DOHH2 (cell line): ENCODE measurements at regions not wholly inside any gene's neighbourhood (a gene's known extent, or its start where the extent isn't known, plus 50 kb on each side); places are given as distances from the start of the nearest gene placed in this dataset.

Source experiments
- H3F3A ChIP-seq: fragments of 200-600 bp; sonication (generic), shearing (Covaris generic); 2 replicates; pipeline ENCODE4 v1.6.0; 2016; ENCODE audit warnings: antibody characterized with exemption, mild to moderate bottlenecking; ENCODE audit not compliant: control insufficient read depth, insufficient read depth
- H3K27ac ChIP-seq: fragments of 200-600 bp; sonication (generic); 2 replicates; pipeline ENCODE4 v1.5.1; 2014; ENCODE audit warnings: low read depth, mild to moderate bottlenecking, low read length, moderate library complexity
- H3K27me3 ChIP-seq: fragments of 200-600 bp; sonication (generic); 2 replicates; pipeline ENCODE4 v1.6.1; 2014; ENCODE audit warnings: mild to moderate bottlenecking, low read length, mixed read lengths; ENCODE audit not compliant: control insufficient read depth
- H3K36me3 ChIP-seq: fragments of 200-600 bp; sonication (generic); 2 replicates; pipeline ENCODE4 v1.6.1; 2014; ENCODE audit warnings: mild to moderate bottlenecking, low read length, moderate library complexity, mixed read lengths; ENCODE audit not compliant: control insufficient read depth
- H3K4me1 ChIP-seq: fragments of 200-600 bp; sonication (generic); 2 replicates; pipeline ENCODE4 v1.6.1; 2014; ENCODE audit warnings: mild to moderate bottlenecking, low read length, mixed read lengths; ENCODE audit not compliant: control insufficient read depth
- H3K4me2 ChIP-seq: fragments of 200-600 bp; sonication (generic); 2 replicates; pipeline ENCODE4 v1.6.0; 2014; ENCODE audit warnings: mild to moderate bottlenecking, low read length, moderate library complexity
- H3K4me3 ChIP-seq: fragments of 200-600 bp; sonication (generic); 2 replicates; pipeline ENCODE4 v1.5.1; 2014; ENCODE audit warnings: mild to moderate bottlenecking, low read length, mixed read lengths
- H3K79me2 ChIP-seq: fragments of 200-600 bp; sonication (generic); 2 replicates; pipeline ENCODE4 v1.6.1; 2014; ENCODE audit warnings: mild to moderate bottlenecking, low read length, mixed read lengths; ENCODE audit not compliant: control insufficient read depth
- H3K9me2 ChIP-seq: fragments of 200-600 bp; sonication (generic); replicated peaks from 2 replicates; pipeline ENCODE4 v1.6.1; 2014; ENCODE audit warnings: mild to moderate bottlenecking, low read length, mixed read lengths; ENCODE audit not compliant: control insufficient read depth
- H3K9me3 ChIP-seq: fragments of 200-600 bp; sonication (generic); 2 replicates; pipeline ENCODE4 v1.6.1; 2014; ENCODE audit warnings: antibody characterized with exemption, low read length, mixed read lengths; ENCODE audit not compliant: control insufficient read depth, insufficient read depth
- H4K20me1 ChIP-seq: fragments of 200-600 bp; sonication (generic); 2 replicates; pipeline ENCODE4 v1.6.0; 2014; ENCODE audit warnings: low read depth, mild to moderate bottlenecking, antibody characterized with exemption, low read length, moderate library complexity; ENCODE audit not compliant: control insufficient read depth, insufficient read depth
- EZH2phosphoT487 ChIP-seq: fragments of 200-600 bp; sonication (generic); IDR thresholded peaks from 2 replicates; pipeline ENCODE4 v1.6.1; 2017; ENCODE audit warnings: borderline replicate concordance, mild to moderate bottlenecking, antibody characterized with exemption, low read length, moderate library complexity, mixed read lengths
- TF ChIP-seq, protein P1 (sequence below): fragments of 200-600 bp; sonication (generic); IDR thresholded peaks from one replicate; pipeline ENCODE4 v1.5.1; 2014; ENCODE audit warnings: antibody characterized with exemption, mild to moderate bottlenecking, low read depth, low read length; ENCODE audit not compliant: poor library complexity, severe bottlenecking

DNA sequence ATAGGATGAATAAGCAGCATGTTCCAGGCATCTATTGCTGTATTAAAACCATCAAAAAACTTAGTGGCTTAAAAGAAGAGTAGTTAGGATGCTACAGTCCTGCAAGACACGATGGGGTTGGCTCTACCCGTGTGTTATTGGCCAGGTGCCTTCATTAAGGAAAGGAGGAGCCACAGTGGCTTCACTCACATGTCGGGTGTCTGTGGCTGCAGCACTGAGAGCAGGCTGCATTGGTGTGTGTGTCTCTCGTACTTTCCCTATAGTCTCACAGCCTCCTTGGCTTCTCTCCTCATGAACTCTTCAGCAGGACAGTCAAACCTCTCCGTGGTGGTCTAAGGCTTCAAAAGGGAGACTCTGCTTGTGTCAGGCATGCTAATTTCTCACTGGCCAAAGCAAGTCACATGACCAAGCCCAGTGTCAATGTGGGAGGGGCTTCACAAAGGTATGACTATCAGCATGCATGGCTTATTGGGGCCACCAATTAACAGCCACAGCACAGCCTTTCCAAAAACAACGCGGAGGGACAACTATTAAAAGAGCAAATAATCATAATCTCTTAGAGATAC is 402.8 kb downstream of the KIF16B start:
- no peaks in the 10 kb centered on the region for H3K27me3 ChIP-seq
- H3K4me1 ChIP-seq = no peaks in the 10 kb centered on the region
- no peaks in the 10 kb centered on the region for H3K36me3 ChIP-seq
- H3K4me3 ChIP-seq = no peak overlapping the region
- no peak overlapping the region for H3K4me2 ChIP-seq
- no peaks in the 10 kb centered on the region for H4K20me1 ChIP-seq
- no peaks in the 10 kb centered on the region for H3F3A ChIP-seq
- H3K9me2 ChIP-seq = no peaks in the 10 kb centered on the region
- no peaks in the 10 kb centered on the region for H3K79me2 ChIP-seq
- TF ChIP-seq EZH2phosphoT487 = no peak
- H3K9me3 ChIP-seq = 0 out of 2 replicates have a peak, but pooled peaks cover 2% of the 10 kb centered on the region
- H3K27ac ChIP-seq = no peak overlapping the region

DNA sequence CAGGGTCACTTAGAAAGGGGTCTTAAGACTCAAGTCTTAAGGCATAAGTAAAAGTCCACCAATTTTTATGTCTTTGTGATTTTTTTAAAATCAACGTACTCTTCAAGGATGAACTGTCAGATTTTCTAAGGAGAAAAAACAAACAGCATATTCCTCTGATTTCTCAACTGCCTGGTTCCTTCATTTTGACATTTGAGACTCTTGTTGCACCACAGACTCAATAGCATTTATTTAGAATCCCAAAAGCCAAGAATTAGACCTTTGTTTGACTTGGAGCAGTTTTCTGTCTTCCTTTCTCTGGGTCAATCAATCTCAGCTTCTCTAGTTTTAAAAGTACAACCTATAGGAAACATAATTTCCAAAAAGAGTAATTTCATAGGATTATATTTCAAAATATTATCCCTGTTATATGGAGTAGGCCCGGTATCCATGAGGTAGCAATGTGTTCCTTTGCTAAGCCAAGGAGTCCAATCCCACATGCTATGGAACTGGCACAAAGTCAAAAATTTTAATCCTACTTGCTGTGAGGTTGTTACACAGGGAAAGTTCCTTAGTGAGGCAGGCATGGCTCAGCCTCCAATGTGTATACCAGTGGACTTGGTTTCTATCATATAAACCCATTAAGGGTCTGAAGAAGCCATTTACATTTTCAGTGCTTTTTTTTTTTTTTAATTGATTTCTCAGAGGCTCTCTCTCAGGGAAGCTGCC is 405.7 kb downstream of the KIF16B start:
- H3K36me3 ChIP-seq = no peaks in the 10 kb centered on the region
- no peaks in the 10 kb centered on the region for H3K9me2 ChIP-seq
- no peak overlapping the region for H3K27ac ChIP-seq
- TF ChIP-seq, protein P1, sequence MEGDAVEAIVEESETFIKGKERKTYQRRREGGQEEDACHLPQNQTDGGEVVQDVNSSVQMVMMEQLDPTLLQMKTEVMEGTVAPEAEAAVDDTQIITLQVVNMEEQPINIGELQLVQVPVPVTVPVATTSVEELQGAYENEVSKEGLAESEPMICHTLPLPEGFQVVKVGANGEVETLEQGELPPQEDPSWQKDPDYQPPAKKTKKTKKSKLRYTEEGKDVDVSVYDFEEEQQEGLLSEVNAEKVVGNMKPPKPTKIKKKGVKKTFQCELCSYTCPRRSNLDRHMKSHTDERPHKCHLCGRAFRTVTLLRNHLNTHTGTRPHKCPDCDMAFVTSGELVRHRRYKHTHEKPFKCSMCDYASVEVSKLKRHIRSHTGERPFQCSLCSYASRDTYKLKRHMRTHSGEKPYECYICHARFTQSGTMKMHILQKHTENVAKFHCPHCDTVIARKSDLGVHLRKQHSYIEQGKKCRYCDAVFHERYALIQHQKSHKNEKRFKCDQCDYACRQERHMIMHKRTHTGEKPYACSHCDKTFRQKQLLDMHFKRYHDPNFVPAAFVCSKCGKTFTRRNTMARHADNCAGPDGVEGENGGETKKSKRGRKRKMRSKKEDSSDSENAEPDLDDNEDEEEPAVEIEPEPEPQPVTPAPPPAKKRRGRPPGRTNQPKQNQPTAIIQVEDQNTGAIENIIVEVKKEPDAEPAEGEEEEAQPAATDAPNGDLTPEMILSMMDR = no peak
- no peak for TF ChIP-seq EZH2phosphoT487
- H3K4me2 ChIP-seq = no peak overlapping the region
- no peaks in the 10 kb centered on the region for H3K27me3 ChIP-seq
- H3K9me3 ChIP-seq = 0 out of 2 replicates have a peak, but pooled peaks cover 2% of the 10 kb centered on the region
- no peak overlapping the region for H3K4me3 ChIP-seq
- no peaks in the 10 kb centered on the region for H3K4me1 ChIP-seq
- H3F3A ChIP-seq = no peaks in the 10 kb centered on the region
- H4K20me1 ChIP-seq = no peaks in the 10 kb centered on the region
- H3K79me2 ChIP-seq = no peaks in the 10 kb centered on the region

DNA sequence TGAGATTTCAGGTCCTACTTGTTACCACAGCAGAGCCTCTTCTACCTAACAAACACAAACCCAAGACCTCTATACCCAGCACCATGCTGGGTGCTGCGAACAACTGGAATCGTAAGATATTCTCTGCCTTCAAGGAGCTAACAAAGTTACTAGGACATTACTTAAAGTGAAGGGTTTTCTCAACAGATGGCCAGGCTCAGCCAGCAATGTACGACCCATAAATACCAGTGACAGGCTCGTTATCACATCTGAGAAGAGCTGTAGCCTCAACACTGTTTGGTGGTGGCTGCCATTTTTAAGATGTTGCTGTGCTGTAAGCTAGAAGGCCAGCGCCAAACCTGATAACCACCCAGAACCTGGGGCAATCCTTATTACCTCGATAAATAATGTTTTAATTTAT is 406.5 kb downstream of the KIF16B start:
- H3K9me3 ChIP-seq = 0 out of 2 replicates have a peak, but pooled peaks cover 2% of the 10 kb centered on the region
- no peaks in the 10 kb centered on the region for H4K20me1 ChIP-seq
- H3K9me2 ChIP-seq = no peaks in the 10 kb centered on the region
- H3K36me3 ChIP-seq = no peaks in the 10 kb centered on the region
- no peak overlapping the region for H3K27ac ChIP-seq
- no peak for TF ChIP-seq EZH2phosphoT487
- TF ChIP-seq, protein P1 = no peak
- no peaks in the 10 kb centered on the region for H3K27me3 ChIP-seq
- H3F3A ChIP-seq = no peaks in the 10 kb centered on the region
- no peak overlapping the region for H3K4me3 ChIP-seq
- no peak overlapping the region for H3K4me2 ChIP-seq
- no peaks in the 10 kb centered on the region for H3K4me1 ChIP-seq
- no peaks in the 10 kb centered on the region for H3K79me2 ChIP-seq

DNA sequence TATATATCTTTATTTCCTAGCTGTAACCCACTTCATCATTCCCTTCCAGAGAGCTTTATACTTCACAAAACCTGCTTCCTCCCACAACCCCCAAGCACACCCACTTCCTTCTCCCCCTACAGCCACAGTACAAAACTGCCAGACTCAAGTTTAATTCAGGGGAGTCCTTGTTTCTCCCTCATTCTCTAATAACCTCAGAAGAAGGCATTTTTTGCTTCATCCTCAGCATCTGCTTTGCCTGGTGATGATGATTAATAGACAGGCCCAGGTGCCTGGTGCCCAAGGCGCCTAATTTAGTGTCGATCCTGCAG is 414.3 kb downstream of the KIF16B start:
- H3K4me1 ChIP-seq = peaks cover 17% of the 10 kb centered on the region
- no peaks in the 10 kb centered on the region for H4K20me1 ChIP-seq
- no peaks in the 10 kb centered on the region for H3K79me2 ChIP-seq
- H3K9me2 ChIP-seq = peaks cover 2% of the 10 kb centered on the region
- TF ChIP-seq EZH2phosphoT487 = no peak
- TF ChIP-seq, protein P1 = no peak
- H3K27me3 ChIP-seq = no peaks in the 10 kb centered on the region
- no peaks in the 10 kb centered on the region for H3K36me3 ChIP-seq
- no peak overlapping the region for H3K27ac ChIP-seq
- H3F3A ChIP-seq = no peaks in the 10 kb centered on the region
- H3K4me2 ChIP-seq = peak overlapping the region; percentile 32
- no peaks in the 10 kb centered on the region for H3K9me3 ChIP-seq
- no peak overlapping the region for H3K4me3 ChIP-seq
